ENCODE measurements at regions not wholly inside any gene's neighbourhood (a gene's known extent, or its start where the extent isn't known, plus 50 kb on each side); places are given as distances from the start of the nearest gene placed in this dataset.

DNA sequence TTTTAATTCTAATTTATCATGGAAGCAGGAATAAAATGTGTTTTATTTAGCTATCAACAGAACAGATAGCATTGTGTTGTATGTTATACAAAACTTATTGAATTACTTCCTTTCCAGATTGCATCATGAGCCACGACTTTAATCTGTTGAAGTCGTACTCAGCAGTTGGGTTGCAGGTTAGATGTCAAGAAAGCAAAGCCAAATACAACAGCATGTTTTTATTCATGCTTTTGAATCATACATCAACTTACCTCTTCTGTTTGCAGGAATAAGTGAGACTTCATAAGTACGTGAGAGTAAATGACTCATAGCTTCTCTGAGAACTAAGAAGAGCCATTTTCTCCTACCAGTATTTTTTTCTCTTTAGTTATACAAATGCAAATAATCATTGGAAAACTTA is 110.8 kb upstream of the ADGRL4 start:
- Mint-ChIP-seq H3K27me3 (no peaks in the 10 kb centered on the region), H3K4me1 (ENCODE audit: low read depth) (no peaks in the 10 kb centered on the region)

DNA sequence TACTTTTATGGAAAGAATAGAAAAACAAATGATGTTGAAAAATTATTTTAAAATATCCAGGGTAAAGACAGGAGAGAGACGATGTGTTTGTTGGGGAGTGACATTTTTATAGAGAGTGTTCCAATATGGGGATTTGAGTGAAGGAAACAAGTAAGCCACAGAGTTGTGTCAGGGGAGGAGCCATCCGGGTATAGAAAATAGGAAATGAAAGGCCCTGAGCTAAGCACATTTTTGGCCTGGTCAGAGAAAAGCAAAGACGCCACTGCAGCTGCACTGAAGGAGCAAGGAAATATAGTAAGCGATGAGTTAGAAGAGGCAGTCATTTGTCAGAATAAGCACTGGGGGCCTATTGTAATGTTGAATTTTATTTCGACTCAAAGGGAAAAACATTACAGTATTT is 107.3 kb upstream of the ADGRL4 start:
- Mint-ChIP-seq H3K4me3 (no peak overlapping the region), H3K4me1 (ENCODE audit: low read depth) (no peaks in the 10 kb centered on the region), H3K27me3 (no peaks in the 10 kb centered on the region), H3K9me3 (peaks cover 39% of the 10 kb centered on the region), H3K27ac (no peak overlapping the region), H3K36me3 (ENCODE audit: low read depth) (no peaks in the 10 kb centered on the region)
- intact Hi-C loops (cut with micrococcal nuclease): no loop called here

More for the DNA sequence above, 110.8 kb upstream of the ADGRL4 start:
- no peak overlapping the region for H3K4me3 Mint-ChIP-seq
- no peak overlapping the region for H3K27ac Mint-ChIP-seq
- H3K9me3 Mint-ChIP-seq: peaks cover 35% of the 10 kb centered on the region
- intact Hi-C loops (cut with micrococcal nuclease): no loop called here
- no peaks in the 10 kb centered on the region for H3K36me3 Mint-ChIP-seq (ENCODE audit: low read depth)

DNA sequence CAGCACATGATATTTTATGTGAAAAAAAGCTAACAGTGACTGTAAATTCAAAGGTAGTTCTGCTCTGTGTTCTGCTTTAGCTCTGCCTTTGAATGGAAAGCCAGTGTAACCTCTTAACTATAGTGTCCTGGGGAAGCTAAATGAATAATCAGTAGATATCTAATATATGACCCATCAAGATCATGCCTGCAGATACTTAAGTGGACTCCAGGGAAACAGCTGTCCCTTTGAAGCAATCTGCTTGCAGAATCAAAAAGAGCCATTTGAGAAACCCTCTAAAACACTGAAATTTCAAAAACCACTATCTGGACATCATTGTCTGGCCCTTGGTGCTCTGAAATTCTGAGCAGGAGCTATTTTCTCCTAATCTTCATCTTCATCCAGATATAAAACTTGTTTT is 104.2 kb upstream of the ADGRL4 start:
- Mint-ChIP-seq H3K4me3 (no peak overlapping the region), H3K9me3 (peaks cover 53% of the 10 kb centered on the region), H3K27me3 (no peaks in the 10 kb centered on the region), H3K36me3 (ENCODE audit: low read depth) (no peaks in the 10 kb centered on the region), H3K4me1 (ENCODE audit: low read depth) (no peaks in the 10 kb centered on the region), H3K27ac (no peak overlapping the region)
- intact Hi-C loops (cut with micrococcal nuclease): no loop called here

DNA sequence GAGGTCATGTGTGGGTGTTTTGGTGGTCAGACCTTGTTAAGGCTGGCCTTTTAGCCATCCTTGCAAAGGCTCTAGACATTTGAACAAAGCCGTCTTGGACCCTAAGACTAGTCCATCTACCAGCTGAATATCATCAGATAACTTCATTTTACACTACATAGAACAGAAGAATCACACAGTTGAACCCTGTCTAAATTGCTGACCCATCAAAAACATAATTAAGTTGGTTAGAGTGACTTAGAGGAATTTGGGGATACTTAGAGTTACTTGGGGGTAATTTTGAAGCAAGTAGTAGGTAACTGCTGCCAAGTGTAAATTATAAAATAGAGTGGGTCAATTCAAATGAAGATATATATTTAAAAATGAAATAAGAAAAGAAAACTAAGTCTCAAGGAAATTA is 102.9 kb upstream of the ADGRL4 start:
- H3K4me1 Mint-ChIP-seq (ENCODE audit: low read depth): no peaks in the 10 kb centered on the region
- H3K36me3 Mint-ChIP-seq (ENCODE audit: low read depth): no peaks in the 10 kb centered on the region
- intact Hi-C loops (cut with micrococcal nuclease): no loop called here
- H3K4me3 Mint-ChIP-seq: no peak overlapping the region
- no peak overlapping the region for H3K27ac Mint-ChIP-seq
- H3K27me3 Mint-ChIP-seq: no peaks in the 10 kb centered on the region
- H3K9me3 Mint-ChIP-seq: peaks cover 57% of the 10 kb centered on the region

DNA sequence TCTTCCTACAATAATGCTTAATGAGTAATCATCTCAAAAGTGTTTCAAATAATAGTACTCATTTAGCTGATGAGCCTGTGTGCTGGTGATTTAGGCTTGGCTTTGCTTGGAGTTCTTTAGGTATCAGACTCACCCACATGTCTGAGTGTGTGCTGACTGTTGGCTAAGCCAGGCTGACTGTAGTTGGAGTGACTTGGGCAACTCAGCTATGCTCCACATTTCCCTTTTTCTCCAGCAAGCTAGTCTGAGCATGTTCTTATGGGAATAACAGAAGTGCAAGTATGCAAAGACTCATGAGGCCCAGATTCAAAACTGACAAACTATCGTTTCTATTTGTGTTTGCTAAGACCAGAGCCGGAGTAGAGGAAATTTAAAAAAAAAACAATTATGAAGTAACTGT is 99.0 kb upstream of the ADGRL4 start:
- H3K27ac Mint-ChIP-seq: no peak overlapping the region
- H3K36me3 Mint-ChIP-seq (ENCODE audit: low read depth): no peaks in the 10 kb centered on the region
- no peaks in the 10 kb centered on the region for H3K4me1 Mint-ChIP-seq (ENCODE audit: low read depth)
- H3K9me3 Mint-ChIP-seq: peaks cover 35% of the 10 kb centered on the region
- H3K4me3 Mint-ChIP-seq: no peak overlapping the region
- intact Hi-C loops (cut with micrococcal nuclease): no loop called here
- H3K27me3 Mint-ChIP-seq: no peaks in the 10 kb centered on the region

DNA sequence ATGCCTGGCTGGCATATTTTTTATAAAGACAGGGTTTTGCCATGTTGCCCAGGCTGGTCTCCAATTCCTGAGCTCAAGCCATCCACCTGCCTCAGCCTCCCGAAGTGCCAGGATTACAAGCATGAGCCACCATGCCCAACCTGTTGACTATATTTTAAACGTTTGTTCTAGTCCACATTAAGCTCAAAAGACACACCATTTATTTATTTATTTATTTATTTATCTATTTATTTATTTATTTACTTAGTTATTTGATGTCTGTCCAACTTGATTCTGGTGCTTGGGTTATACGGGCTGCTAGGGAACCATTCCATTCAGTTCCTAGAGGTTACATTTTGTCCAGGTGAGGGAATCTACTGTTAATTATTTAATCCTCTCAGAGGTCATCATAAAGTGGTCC is 98.1 kb upstream of the ADGRL4 start:
- Mint-ChIP-seq H3K4me1 (ENCODE audit: low read depth) (no peaks in the 10 kb centered on the region), H3K9me3 (peaks cover 35% of the 10 kb centered on the region), H3K4me3 (no peak overlapping the region), H3K27ac (no peak overlapping the region), H3K36me3 (ENCODE audit: low read depth) (no peaks in the 10 kb centered on the region), H3K27me3 (no peaks in the 10 kb centered on the region)
- intact Hi-C loops (cut with micrococcal nuclease): no loop called here

DNA sequence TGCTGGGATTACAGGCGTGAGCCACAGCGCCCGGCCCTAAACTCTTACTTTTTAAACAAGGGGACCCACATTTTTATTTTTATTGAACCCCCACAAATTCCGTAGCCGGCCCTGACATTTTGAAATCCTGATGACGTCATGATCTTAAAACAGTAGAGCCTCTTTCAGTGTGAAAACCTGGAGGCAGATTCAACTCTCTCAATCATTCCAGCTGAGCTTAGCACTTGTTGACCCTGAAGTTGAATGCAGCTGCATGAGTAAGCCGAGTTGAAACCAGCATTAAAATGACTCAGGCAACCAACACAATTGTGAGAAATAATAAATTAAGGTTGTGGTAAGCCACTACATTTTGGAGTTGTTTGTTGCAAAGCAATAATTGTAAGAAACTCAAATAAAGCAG is 93.9 kb upstream of the ADGRL4 start:
- Mint-ChIP-seq H3K9me3 (peaks cover 37% of the 10 kb centered on the region), H3K4me1 (ENCODE audit: low read depth) (no peaks in the 10 kb centered on the region), H3K36me3 (ENCODE audit: low read depth) (no peaks in the 10 kb centered on the region), H3K27ac (no peak overlapping the region), H3K27me3 (no peaks in the 10 kb centered on the region), H3K4me3 (no peak overlapping the region)
- intact Hi-C loops (cut with micrococcal nuclease): no loop called here

DNA sequence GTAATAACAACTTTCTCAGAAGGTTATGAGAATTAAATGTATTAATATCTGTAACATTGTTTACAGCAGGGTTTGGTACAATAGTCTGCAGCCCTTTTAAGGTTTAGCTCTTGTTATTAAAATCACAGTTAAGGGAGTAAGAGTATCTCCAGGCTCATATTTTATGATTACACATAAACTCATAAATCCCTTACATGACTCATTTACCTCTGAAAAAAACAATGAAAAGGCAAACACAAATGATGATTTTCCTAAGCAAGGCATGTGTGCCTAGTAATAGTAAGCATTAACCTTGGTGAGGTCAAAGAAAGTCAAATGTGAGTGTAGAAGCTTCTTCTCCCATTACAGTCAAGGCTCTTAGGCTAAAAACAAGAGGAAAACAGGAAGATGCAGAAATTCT is 84.5 kb upstream of the ADGRL4 start:
- intact Hi-C loops (cut with micrococcal nuclease): no loop called here
- no peaks in the 10 kb centered on the region for H3K27me3 Mint-ChIP-seq
- no peak overlapping the region for H3K4me3 Mint-ChIP-seq
- peaks cover 3% of the 10 kb centered on the region for H3K9me3 Mint-ChIP-seq
- H3K4me1 Mint-ChIP-seq (ENCODE audit: low read depth): no peaks in the 10 kb centered on the region
- H3K36me3 Mint-ChIP-seq (ENCODE audit: low read depth): no peaks in the 10 kb centered on the region
- no peak overlapping the region for H3K27ac Mint-ChIP-seq

DNA sequence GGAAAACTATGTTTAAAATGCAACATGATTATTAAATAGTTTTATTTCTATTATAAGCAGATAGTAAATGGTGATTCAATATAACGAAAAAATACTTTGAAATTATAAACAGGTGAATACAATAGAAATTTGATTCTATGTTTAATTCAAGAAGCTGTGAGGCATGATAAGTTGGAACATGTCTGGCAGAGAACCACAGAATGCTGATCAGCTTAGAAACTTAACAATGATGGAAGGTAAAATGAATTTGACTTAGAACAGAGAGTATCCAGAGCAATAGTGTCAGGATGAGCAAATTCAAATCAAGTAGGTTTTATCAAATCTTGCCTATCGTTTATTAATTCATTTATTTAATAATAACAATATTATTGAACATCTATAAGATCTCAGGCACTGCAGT is 83.4 kb upstream of the ADGRL4 start:
- Mint-ChIP-seq H3K9me3 (no peaks in the 10 kb centered on the region), H3K4me3 (no peak overlapping the region), H3K36me3 (ENCODE audit: low read depth) (no peaks in the 10 kb centered on the region), H3K27me3 (no peaks in the 10 kb centered on the region), H3K27ac (no peak overlapping the region), H3K4me1 (ENCODE audit: low read depth) (no peaks in the 10 kb centered on the region)
- intact Hi-C loops (cut with micrococcal nuclease): no loop called here

DNA sequence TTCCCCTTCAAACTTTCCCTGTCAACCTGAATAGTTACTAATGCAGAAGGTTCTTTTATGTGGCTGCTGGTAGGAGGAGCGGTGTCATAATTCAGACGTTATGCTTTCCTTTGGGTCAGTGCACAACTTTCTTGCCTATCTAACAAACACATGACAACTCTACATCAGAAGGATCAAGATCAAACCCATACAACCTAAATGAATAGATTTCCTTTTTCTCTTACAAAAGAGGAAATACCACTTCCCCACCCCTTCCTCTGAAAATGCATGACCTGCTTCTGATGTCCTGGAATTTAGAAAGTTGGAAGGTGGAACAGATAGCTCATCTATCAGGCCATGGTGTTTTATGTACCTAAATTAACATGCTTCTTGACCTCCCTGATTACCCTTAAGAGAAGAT is 75.7 kb upstream of the ADGRL4 start:
- no peaks in the 10 kb centered on the region for H3K27me3 Mint-ChIP-seq
- H3K9me3 Mint-ChIP-seq: peaks cover 18% of the 10 kb centered on the region
- H3K4me1 Mint-ChIP-seq (ENCODE audit: low read depth): no peaks in the 10 kb centered on the region
- H3K27ac Mint-ChIP-seq: no peak overlapping the region
- H3K36me3 Mint-ChIP-seq (ENCODE audit: low read depth): no peaks in the 10 kb centered on the region
- intact Hi-C loops (cut with micrococcal nuclease): no loop called here
- no peak overlapping the region for H3K4me3 Mint-ChIP-seq

DNA sequence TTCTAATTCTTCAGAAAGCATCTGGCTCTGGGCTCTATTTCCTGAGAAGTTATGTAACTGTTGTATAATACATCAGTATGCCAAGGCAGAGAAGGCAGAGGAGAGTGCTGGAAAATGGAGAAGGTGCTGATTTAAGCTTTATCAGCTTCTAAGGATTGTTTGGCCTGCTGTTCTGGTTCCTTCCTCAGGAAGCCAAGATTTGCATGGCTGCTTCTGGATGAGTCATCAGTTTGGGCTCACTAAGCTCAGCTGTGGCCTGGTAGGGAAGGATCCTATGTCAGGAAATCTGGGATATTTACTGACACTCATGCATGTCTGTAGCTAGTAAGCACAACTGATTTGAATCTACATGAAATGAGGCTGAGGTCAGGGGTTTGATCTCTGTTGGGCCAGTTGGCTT is 73.2 kb upstream of the ADGRL4 start:
- intact Hi-C loops (cut with micrococcal nuclease): no loop called here
- peaks cover 23% of the 10 kb centered on the region for H3K9me3 Mint-ChIP-seq
- H3K36me3 Mint-ChIP-seq (ENCODE audit: low read depth): no peaks in the 10 kb centered on the region
- H3K4me1 Mint-ChIP-seq (ENCODE audit: low read depth): no peaks in the 10 kb centered on the region
- no peak overlapping the region for H3K4me3 Mint-ChIP-seq
- no peak overlapping the region for H3K27ac Mint-ChIP-seq
- no peaks in the 10 kb centered on the region for H3K27me3 Mint-ChIP-seq

DNA sequence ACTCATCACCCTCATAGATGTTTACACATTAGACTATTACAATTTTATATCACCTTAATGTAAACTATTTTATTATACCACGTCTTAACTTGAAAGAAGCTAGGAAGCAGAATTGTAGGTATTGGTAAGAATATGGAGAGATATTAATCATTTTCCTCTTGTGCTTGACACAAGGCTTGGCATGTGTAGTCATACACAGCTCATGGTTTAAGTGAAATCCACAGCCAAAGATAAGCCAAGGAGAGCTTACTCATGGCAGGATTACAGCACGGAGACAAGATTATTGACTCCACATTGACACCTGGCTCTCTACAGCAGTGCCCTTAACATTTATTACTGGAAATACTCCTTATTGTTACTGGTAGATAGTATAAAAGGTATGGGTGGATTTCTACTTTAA is 68.4 kb upstream of the ADGRL4 start:
- Mint-ChIP-seq H3K4me3 (no peak overlapping the region), H3K27me3 (no peaks in the 10 kb centered on the region), H3K36me3 (ENCODE audit: low read depth) (no peaks in the 10 kb centered on the region), H3K27ac (no peak overlapping the region), H3K9me3 (peaks cover 30% of the 10 kb centered on the region), H3K4me1 (ENCODE audit: low read depth) (no peaks in the 10 kb centered on the region)
- intact Hi-C loops (cut with micrococcal nuclease): no loop called here

DNA sequence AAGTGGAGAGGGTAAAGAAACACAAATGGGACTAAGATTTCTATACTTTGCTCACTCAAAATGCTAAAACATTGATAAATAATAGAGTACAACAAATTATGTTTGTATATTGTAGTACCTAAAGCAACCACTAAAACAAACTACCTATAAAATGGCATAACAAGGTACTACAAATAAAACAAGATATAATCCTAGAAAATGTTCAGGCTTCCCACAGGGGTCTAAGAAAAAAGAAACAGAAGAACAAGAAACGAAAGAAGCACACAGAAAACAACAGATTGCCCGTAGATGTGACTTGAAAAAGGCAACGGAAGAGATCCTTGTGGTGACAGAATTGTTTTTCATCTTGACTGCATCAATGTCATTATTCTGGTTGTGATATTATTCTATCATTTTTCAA is 63.3 kb upstream of the ADGRL4 start:
- H3K4me1 Mint-ChIP-seq (ENCODE audit: low read depth): no peaks in the 10 kb centered on the region
- H3K4me3 Mint-ChIP-seq: no peak overlapping the region
- H3K36me3 Mint-ChIP-seq (ENCODE audit: low read depth): no peaks in the 10 kb centered on the region
- intact Hi-C loops (cut with micrococcal nuclease): no loop called here
- H3K9me3 Mint-ChIP-seq: peaks cover 27% of the 10 kb centered on the region
- H3K27ac Mint-ChIP-seq: no peak overlapping the region
- no peaks in the 10 kb centered on the region for H3K27me3 Mint-ChIP-seq

DNA sequence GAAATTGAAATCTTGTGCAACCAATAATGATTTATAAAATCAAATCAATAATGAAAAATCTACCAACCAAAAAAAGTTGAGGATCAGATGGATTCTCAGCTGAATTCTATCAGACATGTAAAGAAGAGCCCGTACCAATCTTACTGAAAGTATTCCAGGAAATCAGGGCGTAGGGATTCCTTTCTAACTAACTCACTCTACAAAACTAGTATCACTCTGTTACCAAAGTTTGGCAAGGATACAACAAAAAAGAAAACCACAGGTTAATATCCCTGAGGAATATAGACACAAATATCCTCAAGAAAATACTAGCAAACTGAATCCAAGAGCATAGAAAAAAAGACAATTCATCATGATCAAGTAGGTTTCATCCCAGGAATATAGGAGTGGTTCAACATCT is 52.8 kb upstream of the ADGRL4 start:
- Mint-ChIP-seq H3K36me3 (ENCODE audit: low read depth) (no peaks in the 10 kb centered on the region), H3K4me3 (no peak overlapping the region), H3K4me1 (ENCODE audit: low read depth) (no peaks in the 10 kb centered on the region), H3K27me3 (no peaks in the 10 kb centered on the region), H3K27ac (no peak overlapping the region), H3K9me3 (peaks cover 32% of the 10 kb centered on the region)
- intact Hi-C loops (cut with micrococcal nuclease): no loop called here

All from dendritic cell treated with granulocyte-macrophage colony-stimulating factor and Interleukin-4, amounts not matched to agents 40 ng/mL and 50 ng/mL, for 4 days (primary cell).